GM18502 (cell line): ENCODE measurements at regions not wholly inside any gene's neighbourhood (a gene's known extent, or its start where the extent isn't known, plus 50 kb on each side); places are given as distances from the start of the nearest gene placed in this dataset.

Experiments used
- ATAC-seq: cut with Tn5 transposase; IDR thresholded peaks from one replicate; pipeline ENCODE4 v1.9.1; 2021; ENCODE audit warnings: mild to moderate bottlenecking; ENCODE audit not compliant: unreplicated experiment, poor library complexity

- no peak for ATAC-seq
Observed at GRCh38 chr2:220948579-220948978, 623.5 kb downstream of the EPHA4 start.

- ATAC-seq: no peak
Observed at GRCh38 chr2:220949466-220949865, 622.6 kb downstream of the EPHA4 start.

- ATAC-seq: no peak
Observed at GRCh38 chr2:220955776-220956175, 616.3 kb downstream of the EPHA4 start.

DNA sequence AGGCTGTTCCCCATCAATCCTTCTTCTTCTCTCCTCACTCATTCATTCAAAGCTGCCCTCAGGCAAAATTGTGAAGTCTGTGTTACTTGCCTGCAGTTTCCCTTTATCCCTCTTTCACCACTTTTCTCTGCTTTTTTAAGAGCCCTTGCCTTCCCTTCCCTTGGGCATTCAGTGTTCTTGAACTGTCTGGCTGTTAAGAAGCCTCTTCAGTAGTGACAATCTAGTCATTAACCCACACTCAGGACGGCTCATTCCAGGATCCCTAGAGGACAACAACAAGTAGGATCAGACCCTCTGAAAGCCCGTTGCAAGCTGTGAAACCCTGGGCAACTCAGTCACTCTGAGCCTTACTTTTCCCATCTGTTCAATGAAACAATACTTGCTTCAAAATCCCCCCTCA lies 615.7 kb downstream of the EPHA4 start:
- ATAC-seq: no peak

DNA sequence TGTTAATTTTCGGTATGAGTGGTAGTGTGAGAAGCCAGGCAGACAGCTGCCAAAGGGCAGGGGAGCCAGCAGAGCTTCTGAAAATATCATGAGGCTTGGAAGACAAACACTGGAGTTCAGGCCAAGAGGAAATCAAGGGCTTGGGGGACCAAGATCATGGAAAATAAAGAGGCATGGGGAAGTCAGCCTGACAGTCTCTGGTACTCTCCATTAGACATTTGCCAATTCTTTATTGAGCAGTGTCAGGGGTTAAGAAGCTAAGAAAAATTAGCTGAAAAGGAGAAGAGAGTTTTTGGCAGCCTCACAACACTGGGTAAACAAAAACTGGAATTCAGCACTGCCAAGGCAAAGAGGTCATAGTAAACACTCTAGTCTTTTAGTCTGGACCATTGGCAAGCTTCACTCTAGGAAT lies 612.7 kb downstream of the EPHA4 start:
- no peak for ATAC-seq

GRCh38 chr2:220961143-220961860 lies 610.8 kb downstream of the EPHA4 start:
- ATAC-seq: no peak

- no peak for ATAC-seq
Observed at GRCh38 chr2:220962556-220962955, 609.5 kb downstream of the EPHA4 start.

GRCh38 chr2:220963076-220963475 lies 609.0 kb downstream of the EPHA4 start:
- ATAC-seq: no peak

- ATAC-seq: no peak
Observed at GRCh38 chr2:220963930-220964329, 608.2 kb downstream of the EPHA4 start.

DNA sequence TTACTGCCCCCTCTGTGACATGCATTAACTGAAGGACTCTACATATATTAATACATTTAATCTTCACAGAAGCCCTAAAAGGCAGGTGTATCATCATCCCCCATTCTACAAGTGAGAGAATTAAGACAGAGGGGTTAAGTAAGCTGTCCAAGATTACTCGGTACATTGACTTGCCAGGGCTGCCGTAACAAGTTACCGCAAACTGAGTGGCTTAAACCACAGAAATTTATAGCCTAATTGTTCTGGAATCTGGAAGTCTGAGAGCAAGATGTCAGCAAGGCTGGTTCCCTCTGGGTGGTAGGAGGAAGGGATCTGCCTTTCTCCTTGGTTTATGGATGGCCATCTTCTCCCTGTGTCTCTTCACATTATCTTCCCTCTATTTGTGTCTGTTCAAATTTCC lies 605.5 kb downstream of the EPHA4 start:
- ATAC-seq: no peak

- no peak for ATAC-seq
Observed at GRCh38 chr2:220969348-220969747, 602.8 kb downstream of the EPHA4 start.

DNA sequence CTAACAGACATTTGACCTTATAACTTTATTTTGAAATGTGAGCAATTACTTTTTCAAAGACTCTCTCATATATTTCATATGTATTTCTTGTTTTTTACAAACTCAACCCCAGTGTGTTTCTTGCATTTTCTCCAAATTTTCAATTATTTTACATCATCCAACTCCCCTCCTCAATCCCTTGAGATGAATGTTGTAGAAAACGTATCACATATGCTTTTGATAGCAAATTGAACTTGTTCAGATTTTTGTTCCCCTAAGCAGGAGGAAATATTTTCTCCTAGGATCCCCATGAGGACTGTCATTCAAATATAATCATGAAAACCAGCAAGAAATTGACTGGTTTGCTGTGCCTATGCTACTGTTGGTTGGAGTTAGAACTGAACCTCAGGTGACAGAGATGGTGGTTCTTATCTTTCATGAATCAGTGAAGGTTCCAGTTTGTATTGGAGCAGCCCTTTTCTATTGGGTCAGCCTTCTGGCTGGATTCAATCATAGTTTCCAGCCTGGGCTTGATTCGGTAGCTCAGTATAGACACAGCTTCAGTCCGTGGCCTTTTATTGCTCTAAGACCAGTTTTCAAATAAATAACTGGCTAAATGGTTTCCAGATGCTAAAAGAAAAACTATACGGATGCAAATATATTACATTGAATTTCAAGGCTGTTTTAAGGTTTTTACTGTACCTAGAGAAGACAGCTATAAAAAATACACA lies 591.0 kb downstream of the EPHA4 start:
- no peak for ATAC-seq

- no peak for ATAC-seq
Observed at GRCh38 chr2:220981926-220982325, 590.2 kb downstream of the EPHA4 start.

- ATAC-seq: no peak
Observed at GRCh38 chr2:220985561-220985960, 586.5 kb downstream of the EPHA4 start.

- no peak for ATAC-seq
Observed at GRCh38 chr2:220987839-220988238, 584.3 kb downstream of the EPHA4 start.

- ATAC-seq: no peak
Observed at GRCh38 chr2:220991972-220992371, 580.1 kb downstream of the EPHA4 start.

GRCh38 chr2:220994846-220995245 lies 577.3 kb downstream of the EPHA4 start:
- ATAC-seq: no peak

GRCh38 chr2:220995581-220995980 lies 576.5 kb downstream of the EPHA4 start:
- ATAC-seq: no peak

DNA sequence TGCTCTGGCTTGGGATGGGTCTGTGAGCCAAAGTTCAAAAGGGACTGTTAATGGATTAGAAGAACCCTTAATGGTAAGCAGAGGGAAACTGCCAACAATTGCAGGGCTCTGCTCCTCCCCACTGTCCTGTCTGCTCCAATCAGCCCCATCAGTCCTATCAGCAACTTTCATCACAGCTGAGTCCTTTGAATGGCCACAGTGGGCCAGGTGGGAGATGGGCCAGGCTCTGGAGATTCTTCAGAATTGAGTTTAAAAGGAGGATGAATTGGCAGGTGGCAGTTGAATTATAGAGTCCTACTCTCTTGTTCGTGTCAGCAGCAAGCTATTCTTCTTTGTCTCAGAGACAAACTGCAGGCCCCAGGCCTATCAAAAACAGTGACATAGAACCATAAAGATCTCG lies 573.9 kb downstream of the EPHA4 start:
- no peak for ATAC-seq

GRCh38 chr2:220999356-220999755 lies 572.7 kb downstream of the EPHA4 start:
- no peak for ATAC-seq

DNA sequence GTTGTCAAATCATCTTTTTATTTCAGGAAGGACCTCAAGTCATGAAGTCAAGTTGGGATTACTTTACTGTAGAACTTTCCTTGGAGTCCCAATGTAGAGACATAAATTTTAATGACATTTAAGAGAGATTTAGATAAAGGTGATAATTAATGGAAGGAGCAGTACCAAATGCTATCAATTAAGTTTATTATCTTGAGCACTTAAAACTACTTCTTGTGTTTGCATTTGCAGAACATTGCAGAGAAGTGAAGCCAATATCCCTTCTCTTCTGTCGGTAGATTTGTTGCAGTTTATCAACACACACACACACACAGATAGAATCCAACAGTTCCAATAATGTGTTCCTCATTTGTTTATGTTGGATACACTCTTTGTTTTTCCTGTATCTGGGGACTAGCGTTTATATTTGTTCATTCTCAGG lies 570.7 kb downstream of the EPHA4 start:
- ATAC-seq: no peak

GRCh38 chr2:221002101-221002685 lies 569.9 kb downstream of the EPHA4 start:
- no peak for ATAC-seq
